Cardiac muscle cell (in vitro differentiated cells and primary cell): ENCODE measurements at regions not wholly inside any gene's neighbourhood (a gene's known extent, or its start where the extent isn't known, plus 50 kb on each side); places are given as distances from the start of the nearest gene placed in this dataset.

Source experiments
- DNase-seq, 2 donors: peaks; one replicate each; pipeline versions ENCODE4 v3.0.0 to v3.0.0-alpha.2; 2010 to 2017; ENCODE audit warnings: low read depth in 1 of 2, low spot score in 1 of 2
- H3K27ac ChIP-seq: fragments of 200-600 bp; sonication (generic); 2 replicates; pipeline ENCODE4 v1.5.1; 2016
- H3K27me3 ChIP-seq: fragments of 200-600 bp; sonication (generic); 2 replicates; pipeline ENCODE4 v1.6.0; 2016; ENCODE audit warnings: control low read depth
- H3K36me3 ChIP-seq: fragments of 200-600 bp; sonication (generic); 2 replicates; pipeline ENCODE4 v1.5.1; 2016; ENCODE audit warnings: control low read depth
- H3K4me1 ChIP-seq: fragments of 200-600 bp; sonication (generic); 2 replicates; pipeline ENCODE4 v1.8.1; 2017; ENCODE audit warnings: low read depth, mild to moderate bottlenecking, mixed run types
- H3K4me3 ChIP-seq: fragments of 200-600 bp; sonication (generic); 2 replicates; pipeline ENCODE4 v1.5.1; 2016; ENCODE audit warnings: mild to moderate bottlenecking
- H3K9me3 ChIP-seq: fragments of 200-600 bp; sonication (generic); 2 replicates; pipeline ENCODE4 v1.5.1; 2017; ENCODE audit warnings: low read depth, mild to moderate bottlenecking, control low read depth
- TF ChIP-seq, protein P1 (sequence below): IDR thresholded peaks from 2 replicates; pipeline ENCODE4 v1.5.1; 2012; ENCODE audit warnings: low read depth, mild to moderate bottlenecking, low read length

DNA sequence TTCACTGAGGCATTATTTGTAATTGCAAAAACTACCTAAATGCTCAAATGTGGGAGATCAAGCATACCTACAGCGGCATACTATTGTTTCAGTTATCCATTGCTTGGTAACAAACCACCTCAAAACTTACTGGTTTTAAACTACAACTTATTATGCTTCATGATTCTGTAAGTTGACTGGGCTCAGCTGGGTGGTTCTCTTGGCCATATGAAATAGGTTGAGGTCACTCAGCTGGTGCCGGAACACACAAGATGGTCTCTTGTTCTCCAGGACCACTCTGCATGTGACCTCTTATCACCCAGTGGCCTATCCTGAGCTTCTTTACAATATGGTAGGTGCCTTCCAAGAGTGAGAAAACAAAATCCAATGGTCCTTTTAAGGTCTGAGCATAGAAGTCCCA lies 195.4 kb upstream of the FGGY start:
- Histone ChIP-seq H3K36me3 (no peaks in the 10 kb centered on the region), H3K27ac (no peak overlapping the region), H3K4me1 (peaks cover 3% of the 10 kb centered on the region), H3K4me3 (no peak overlapping the region), H3K27me3 (no peaks in the 10 kb centered on the region), H3K9me3 (no peaks in the 10 kb centered on the region)
- no peak for DNase-seq
- TF ChIP-seq, protein P1, sequence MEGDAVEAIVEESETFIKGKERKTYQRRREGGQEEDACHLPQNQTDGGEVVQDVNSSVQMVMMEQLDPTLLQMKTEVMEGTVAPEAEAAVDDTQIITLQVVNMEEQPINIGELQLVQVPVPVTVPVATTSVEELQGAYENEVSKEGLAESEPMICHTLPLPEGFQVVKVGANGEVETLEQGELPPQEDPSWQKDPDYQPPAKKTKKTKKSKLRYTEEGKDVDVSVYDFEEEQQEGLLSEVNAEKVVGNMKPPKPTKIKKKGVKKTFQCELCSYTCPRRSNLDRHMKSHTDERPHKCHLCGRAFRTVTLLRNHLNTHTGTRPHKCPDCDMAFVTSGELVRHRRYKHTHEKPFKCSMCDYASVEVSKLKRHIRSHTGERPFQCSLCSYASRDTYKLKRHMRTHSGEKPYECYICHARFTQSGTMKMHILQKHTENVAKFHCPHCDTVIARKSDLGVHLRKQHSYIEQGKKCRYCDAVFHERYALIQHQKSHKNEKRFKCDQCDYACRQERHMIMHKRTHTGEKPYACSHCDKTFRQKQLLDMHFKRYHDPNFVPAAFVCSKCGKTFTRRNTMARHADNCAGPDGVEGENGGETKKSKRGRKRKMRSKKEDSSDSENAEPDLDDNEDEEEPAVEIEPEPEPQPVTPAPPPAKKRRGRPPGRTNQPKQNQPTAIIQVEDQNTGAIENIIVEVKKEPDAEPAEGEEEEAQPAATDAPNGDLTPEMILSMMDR, result no peak

GRCh38 chr1:59103457-59103856 lies 193.4 kb upstream of the FGGY start:
- Histone ChIP-seq H3K36me3 (no peaks in the 10 kb centered on the region), H3K4me1 (no peaks in the 10 kb centered on the region), H3K9me3 (no peaks in the 10 kb centered on the region), H3K4me3 (no peak overlapping the region), H3K27ac (no peak overlapping the region), H3K27me3 (no peaks in the 10 kb centered on the region)
- TF ChIP-seq, protein P1, result no peak
- DNase-seq, result no peak

DNA sequence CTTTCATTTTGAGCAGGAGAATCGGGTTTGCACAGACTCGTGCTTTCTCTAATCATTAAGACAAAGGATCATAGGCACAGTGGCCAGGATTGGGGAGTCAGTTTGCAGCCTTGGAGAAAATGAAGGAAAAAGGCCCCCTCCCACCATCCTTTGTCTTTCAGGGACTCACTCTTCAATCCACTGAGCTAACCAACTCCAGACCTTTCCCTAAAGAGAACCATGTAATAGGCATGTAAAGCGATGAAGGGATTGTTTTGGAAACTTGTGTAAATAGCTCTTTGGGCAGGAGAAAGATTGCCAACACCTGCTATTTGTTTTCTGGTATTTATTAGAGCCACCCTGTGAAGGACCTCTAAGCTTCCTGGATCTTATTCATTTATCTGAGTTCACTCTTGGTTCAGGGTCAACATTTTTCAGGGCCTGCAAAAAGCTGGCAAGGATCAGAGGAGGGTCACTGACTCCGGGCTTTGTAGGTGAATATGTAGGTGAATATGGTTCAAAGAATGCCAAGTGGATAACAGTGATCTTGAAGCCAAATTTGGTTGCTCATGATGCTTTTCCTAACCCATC lies 192.6 kb upstream of the FGGY start:
- Histone ChIP-seq H3K4me3 (no peak overlapping the region), H3K9me3 (no peaks in the 10 kb centered on the region), H3K27ac (no peak overlapping the region), H3K27me3 (no peaks in the 10 kb centered on the region), H3K36me3 (no peaks in the 10 kb centered on the region), H3K4me1 (no peaks in the 10 kb centered on the region)
- DNase-seq, result no peak
- TF ChIP-seq, protein P1, result no peak

GRCh38 chr1:59105548-59106507 lies 191.1 kb upstream of the FGGY start:
- TF ChIP-seq, protein P1, result no peak
- Histone ChIP-seq H3K27me3 (no peaks in the 10 kb centered on the region), H3K9me3 (no peaks in the 10 kb centered on the region), H3K27ac (no peak overlapping the region), H3K4me3 (no peak overlapping the region), H3K36me3 (no peaks in the 10 kb centered on the region), H3K4me1 (no peaks in the 10 kb centered on the region)
- DNase-seq, result no peak

- Histone ChIP-seq H3K36me3 (no peaks in the 10 kb centered on the region), H3K27ac (no peak overlapping the region), H3K4me1 (no peaks in the 10 kb centered on the region), H3K4me3 (no peak overlapping the region), H3K9me3 (no peaks in the 10 kb centered on the region), H3K27me3 (no peaks in the 10 kb centered on the region)
- TF ChIP-seq, protein P1, result no peak
- DNase-seq, result no peak
Measured at GRCh38 chr1:59107516-59107915, 189.4 kb upstream of the FGGY start.
